ENCODE measurements at regions not wholly inside any gene's neighbourhood (a gene's known extent, or its start where the extent isn't known, plus 50 kb on each side); places are given as distances from the start of the nearest gene placed in this dataset. TPM values are rescaled to one million over a fixed set of nuclear protein-coding genes. Genes with fewer than 3 reads are reported as not detected.

DNA sequence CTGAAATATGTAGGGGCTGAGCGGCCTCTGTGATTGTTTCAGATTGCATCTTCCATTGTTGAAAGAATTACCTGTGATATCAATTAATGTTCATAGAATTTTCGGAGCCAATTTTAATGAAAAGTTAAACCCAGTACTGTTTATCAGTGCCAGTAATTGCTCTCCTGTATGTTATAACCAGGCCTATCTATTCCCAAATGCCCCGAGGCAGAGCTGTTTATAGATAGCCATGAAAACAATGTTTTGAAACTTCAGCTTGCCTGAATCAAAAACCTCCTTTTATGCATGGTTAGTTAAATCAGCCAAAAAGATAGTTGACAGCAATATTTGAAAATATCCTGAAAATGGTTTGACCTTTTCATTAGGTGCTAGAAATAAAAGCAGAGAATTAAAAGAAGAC is 50.1 kb upstream of the HDAC9 start (continued):
- TF ChIP-seq, protein P1, sequence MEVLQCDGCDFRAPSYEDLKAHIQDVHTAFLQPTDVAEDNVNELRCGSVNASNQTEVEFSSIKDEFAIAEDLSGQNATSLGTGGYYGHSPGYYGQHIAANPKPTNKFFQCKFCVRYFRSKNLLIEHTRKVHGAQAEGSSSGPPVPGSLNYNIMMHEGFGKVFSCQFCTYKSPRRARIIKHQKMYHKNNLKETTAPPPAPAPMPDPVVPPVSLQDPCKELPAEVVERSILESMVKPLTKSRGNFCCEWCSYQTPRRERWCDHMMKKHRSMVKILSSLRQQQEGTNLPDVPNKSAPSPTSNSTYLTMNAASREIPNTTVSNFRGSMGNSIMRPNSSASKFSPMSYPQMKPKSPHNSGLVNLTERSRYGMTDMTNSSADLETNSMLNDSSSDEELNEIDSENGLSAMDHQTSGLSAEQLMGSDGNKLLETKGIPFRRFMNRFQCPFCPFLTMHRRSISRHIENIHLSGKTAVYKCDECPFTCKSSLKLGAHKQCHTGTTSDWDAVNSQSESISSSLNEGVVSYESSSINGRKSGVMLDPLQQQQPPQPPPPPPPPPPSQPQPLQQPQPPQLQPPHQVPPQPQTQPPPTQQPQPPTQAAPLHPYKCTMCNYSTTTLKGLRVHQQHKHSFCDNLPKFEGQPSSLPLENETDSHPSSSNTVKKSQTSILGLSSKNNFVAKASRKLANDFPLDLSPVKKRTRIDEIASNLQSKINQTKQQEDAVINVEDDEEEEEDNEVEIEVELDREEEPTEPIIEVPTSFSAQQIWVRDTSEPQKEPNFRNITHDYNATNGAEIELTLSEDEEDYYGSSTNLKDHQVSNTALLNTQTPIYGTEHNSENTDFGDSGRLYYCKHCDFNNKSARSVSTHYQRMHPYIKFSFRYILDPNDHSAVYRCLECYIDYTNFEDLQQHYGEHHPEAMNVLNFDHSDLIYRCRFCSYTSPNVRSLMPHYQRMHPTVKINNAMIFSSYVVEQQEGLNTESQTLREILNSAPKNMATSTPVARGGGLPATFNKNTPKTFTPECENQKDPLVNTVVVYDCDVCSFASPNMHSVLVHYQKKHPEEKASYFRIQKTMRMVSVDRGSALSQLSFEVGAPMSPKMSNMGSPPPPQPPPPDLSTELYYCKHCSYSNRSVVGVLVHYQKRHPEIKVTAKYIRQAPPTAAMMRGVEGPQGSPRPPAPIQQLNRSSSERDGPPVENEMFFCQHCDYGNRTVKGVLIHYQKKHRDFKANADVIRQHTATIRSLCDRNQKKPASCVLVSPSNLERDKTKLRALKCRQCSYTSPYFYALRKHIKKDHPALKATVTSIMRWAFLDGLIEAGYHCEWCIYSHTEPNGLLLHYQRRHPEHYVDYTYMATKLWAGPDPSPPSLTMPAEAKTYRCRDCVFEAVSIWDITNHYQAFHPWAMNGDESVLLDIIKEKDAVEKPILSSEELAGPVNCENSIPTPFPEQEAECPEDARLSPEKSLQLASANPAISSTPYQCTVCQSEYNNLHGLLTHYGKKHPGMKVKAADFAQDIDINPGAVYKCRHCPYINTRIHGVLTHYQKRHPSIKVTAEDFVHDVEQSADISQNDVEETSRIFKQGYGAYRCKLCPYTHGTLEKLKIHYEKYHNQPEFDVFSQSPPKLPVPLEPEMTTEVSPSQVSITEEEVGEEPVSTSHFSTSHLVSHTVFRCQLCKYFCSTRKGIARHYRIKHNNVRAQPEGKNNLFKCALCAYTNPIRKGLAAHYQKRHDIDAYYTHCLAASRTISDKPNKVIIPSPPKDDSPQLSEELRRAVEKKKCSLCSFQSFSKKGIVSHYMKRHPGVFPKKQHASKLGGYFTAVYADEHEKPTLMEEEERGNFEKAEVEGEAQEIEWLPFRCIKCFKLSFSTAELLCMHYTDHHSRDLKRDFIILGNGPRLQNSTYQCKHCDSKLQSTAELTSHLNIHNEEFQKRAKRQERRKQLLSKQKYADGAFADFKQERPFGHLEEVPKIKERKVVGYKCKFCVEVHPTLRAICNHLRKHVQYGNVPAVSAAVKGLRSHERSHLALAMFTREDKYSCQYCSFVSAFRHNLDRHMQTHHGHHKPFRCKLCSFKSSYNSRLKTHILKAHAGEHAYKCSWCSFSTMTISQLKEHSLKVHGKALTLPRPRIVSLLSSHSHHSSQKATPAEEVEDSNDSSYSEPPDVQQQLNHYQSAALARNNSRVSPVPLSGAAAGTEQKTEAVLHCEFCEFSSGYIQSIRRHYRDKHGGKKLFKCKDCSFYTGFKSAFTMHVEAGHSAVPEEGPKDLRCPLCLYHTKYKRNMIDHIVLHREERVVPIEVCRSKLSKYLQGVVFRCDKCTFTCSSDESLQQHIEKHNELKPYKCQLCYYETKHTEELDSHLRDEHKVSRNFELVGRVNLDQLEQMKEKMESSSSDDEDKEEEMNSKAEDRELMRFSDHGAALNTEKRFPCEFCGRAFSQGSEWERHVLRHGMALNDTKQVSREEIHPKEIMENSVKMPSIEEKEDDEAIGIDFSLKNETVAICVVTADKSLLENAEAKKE (CRISPR knock-in tag; IDR thresholded peaks at IDR 0.05), result no peak
- no peak for TF ChIP-seq POLR2AphosphoS5 (IDR thresholded peaks at IDR 0.05; ENCODE audit: low read depth)
- no peak for TF ChIP-seq NANOG (IDR thresholded peaks at IDR 0.05; ENCODE audit: borderline replicate concordance)
- TF ChIP-seq JUNB (IDR thresholded peaks at IDR 0.05; ENCODE audit: unreplicated experiment), result no peak
- TF ChIP-seq EZH2phosphoT487 (IDR thresholded peaks at IDR 0.05; ENCODE audit: unreplicated experiment), result no peak
- no peak for TF ChIP-seq ZNF331 (CRISPR knock-in tag; IDR thresholded peaks at IDR 0.05; ENCODE audit: low read depth)
- no peak for TF ChIP-seq EZH2 (IDR thresholded peaks at IDR 0.05; ENCODE audit: low read depth, unreplicated experiment)
- no peak for TF ChIP-seq CREB1 (CRISPR knock-in tag; IDR thresholded peaks at IDR 0.05; ENCODE audit: low read depth)

Small RNA genes lying in the stretch of these regions (microRNA-seq; reads per million reads assigned to microRNA genes)
- gene MIR1302-6, result not detected

Small RNA genes lying in the stretch of these regions (small RNA-seq; reads per million reads assigned to genes)
- not detected for gene MIR1302-6 (ENCODE audit: low replicate concordance)

All from GM23338 (cell line).